Esophagus (tissue), 2 donors: ENCODE measurements at regions not wholly inside any gene's neighbourhood (a gene's known extent, or its start where the extent isn't known, plus 50 kb on each side); places are given as distances from the start of the nearest gene placed in this dataset.

ENCODE experiments used
- H3K27ac ChIP-seq, 2 donors: one replicate each; pipeline ENCODE4 v1.5.1; 2013; ENCODE audit warnings: low read depth in 2 of 2, mild to moderate bottlenecking in 2 of 2, inconsistent platforms in 1 of 2, low read length in 1 of 2, moderate library complexity in 1 of 2
- H3K27me3 ChIP-seq, 2 donors: one replicate each; pipeline ENCODE4 v1.6.1; 2013; ENCODE audit warnings: low read length in 2 of 2, control low read depth in 1 of 2, mild to moderate bottlenecking in 1 of 2; ENCODE audit not compliant: insufficient read depth in 2 of 2, control insufficient read depth in 1 of 2
- H3K36me3 ChIP-seq, 2 donors: one replicate each; pipeline ENCODE4 v1.6.1; 2013; ENCODE audit warnings: low read length in 1 of 2; ENCODE audit not compliant: control insufficient read depth in 2 of 2, insufficient read depth in 2 of 2
- H3K4me1 ChIP-seq, 2 donors: one replicate each; pipeline ENCODE4 v1.6.1; 2013; ENCODE audit warnings: low read length in 1 of 2; ENCODE audit not compliant: control insufficient read depth in 2 of 2, insufficient read depth in 2 of 2
- H3K4me3 ChIP-seq, 2 donors: one replicate each; pipeline ENCODE4 v1.5.1; 2013; ENCODE audit warnings: low read length in 2 of 2, mild to moderate bottlenecking in 2 of 2, low read depth in 1 of 2, moderate library complexity in 1 of 2
- H3K9me3 ChIP-seq, 2 donors: one replicate each; pipeline ENCODE4 v1.6.1; 2013; ENCODE audit warnings: mild to moderate bottlenecking in 2 of 2, low read depth in 1 of 2, low read length in 1 of 2, moderate library complexity in 1 of 2; ENCODE audit not compliant: control insufficient read depth in 2 of 2, insufficient read depth in 1 of 2
- WGBS, 2 donors: extraction: QIAGEN DNeasy Blood & Tissue Kit; methylation state at CpG; one replicate each; pipeline ENCODE4 v1.1.7; 2013; 5-methylcytosine and 5-hydroxymethylcytosine counted together
- donor health status: healthy with polysubstance abuse.
- donor health status: Bipolar disorder and iron deficiency.

DNA sequence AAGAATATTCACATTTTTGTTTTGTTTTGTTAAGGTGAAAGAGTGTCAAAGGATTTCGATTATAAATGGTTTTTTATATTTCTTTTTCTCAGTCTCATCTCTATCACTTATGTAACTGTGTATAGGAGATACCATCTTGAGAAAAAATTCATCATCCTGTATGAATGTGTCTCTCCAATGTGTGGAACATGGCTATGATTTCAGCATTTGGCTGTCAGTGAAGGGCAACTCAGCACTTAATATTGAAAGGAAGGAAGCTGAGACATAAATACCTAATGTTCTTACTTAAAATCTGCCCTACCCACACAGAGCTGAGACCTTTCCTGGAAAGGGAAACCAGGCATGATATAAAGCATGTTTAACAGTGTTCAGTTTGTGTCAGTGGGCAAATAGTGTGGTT, 474.2 kb upstream of the RIOK2 start:
- H3K4me1 ChIP-seq: no peaks in the 10 kb centered on the region
- no peak overlapping the region for H3K27ac ChIP-seq
- no peaks in the 10 kb centered on the region for H3K9me3 ChIP-seq
- H3K36me3 ChIP-seq: no peaks in the 10 kb centered on the region
- WGBS, 2 donors: 59 to 72% methylated on average over 1 of the region's 1 CpG
- no peaks in the 10 kb centered on the region for H3K27me3 ChIP-seq
- no peak overlapping the region for H3K4me3 ChIP-seq

DNA sequence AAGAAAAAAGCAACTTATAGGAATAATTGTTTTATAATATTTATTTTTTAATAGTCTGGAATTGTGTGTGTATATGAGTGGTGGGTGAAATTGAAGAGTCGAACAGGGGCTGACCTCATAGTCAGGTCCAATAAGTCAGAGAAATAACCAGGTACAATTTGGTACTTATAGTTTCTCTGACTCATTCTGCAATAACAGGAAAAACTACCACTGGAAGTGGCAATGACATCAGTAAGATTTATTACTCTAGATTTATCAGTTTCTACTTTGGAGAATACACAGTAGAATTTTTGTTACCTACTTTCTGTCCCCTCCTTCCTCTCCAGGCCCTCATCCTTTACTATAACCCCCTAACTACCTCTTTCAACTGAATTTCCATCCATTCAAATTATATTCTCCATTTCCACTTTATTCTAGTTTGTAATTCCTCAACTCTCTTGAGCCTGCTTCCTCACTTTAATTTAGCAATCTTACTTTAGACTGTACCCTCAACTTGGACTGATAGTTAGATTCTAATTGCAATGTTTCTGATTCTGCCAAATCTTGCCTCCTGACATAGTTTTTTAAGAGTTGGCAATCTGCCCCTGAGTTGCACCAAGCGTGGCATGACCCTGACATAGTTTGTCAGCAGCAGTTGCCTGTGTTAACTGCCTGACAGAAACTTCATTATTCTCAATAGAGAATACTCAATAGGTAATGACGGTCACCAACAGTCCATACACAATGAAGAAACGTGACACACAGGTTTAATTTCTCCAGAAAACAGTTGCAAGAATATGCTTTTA, 475.3 kb upstream of the RIOK2 start:
- H3K9me3 ChIP-seq: no peaks in the 10 kb centered on the region
- no peak overlapping the region for H3K27ac ChIP-seq
- H3K36me3 ChIP-seq: no peaks in the 10 kb centered on the region
- H3K4me1 ChIP-seq: no peaks in the 10 kb centered on the region
- no peaks in the 10 kb centered on the region for H3K27me3 ChIP-seq
- H3K4me3 ChIP-seq: no peak overlapping the region
- 54 to 60% methylated on average over 4 of the region's 4 CpGs for WGBS, 2 donors

DNA sequence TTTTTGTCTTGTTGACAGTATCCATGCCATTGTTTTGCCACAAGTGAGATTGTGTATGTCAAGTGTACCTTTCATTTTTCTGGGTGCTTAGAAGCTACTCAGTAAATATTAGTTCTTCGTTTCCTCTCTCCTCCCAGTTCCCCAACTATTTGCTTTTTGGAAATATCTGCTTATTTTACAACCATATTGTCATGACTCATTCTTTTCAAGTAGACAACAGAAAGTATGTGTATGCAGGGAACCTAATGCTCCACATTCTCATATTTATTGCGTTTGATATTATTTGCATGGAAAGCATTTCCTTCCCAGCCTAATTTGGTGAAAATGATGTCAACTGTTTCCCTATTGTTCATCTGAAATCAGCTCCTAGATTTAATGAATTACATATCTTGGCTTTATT, 483.7 kb upstream of the RIOK2 start:
- 56 to 68% methylated on average over 2 of the region's 2 CpGs for WGBS, 2 donors

DNA sequence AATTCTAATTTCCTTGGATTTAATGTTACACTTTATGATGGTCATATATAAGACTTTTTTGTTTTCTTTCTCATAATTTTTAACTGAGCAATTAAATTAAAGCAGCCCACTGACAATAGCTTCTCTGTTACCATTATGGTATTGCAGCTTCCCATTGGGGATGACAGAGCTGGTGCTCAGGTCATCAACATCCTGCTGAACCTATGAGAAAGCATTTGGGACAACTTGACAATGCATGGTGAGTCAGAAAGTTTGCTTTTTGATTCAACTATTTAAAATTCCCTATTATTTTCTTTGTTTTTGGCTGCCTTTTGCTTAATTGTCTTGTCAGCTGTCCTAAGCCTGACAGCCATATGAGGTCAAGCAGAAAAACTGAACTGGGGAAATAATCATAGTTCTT, 487.4 kb upstream of the RIOK2 start:
- Histone ChIP-seq H3K9me3 (no peaks in the 10 kb centered on the region), H3K4me1 (no peaks in the 10 kb centered on the region), H3K27ac (no peak overlapping the region), H3K4me3 (no peak overlapping the region), H3K36me3 (no peaks in the 10 kb centered on the region), H3K27me3 (no peaks in the 10 kb centered on the region)

More for the DNA sequence above, 483.7 kb upstream of the RIOK2 start:
- Histone ChIP-seq H3K27me3 (no peaks in the 10 kb centered on the region), H3K4me3 (no peak overlapping the region), H3K9me3 (no peaks in the 10 kb centered on the region), H3K27ac (no peak overlapping the region), H3K36me3 (no peaks in the 10 kb centered on the region), H3K4me1 (no peaks in the 10 kb centered on the region)

DNA sequence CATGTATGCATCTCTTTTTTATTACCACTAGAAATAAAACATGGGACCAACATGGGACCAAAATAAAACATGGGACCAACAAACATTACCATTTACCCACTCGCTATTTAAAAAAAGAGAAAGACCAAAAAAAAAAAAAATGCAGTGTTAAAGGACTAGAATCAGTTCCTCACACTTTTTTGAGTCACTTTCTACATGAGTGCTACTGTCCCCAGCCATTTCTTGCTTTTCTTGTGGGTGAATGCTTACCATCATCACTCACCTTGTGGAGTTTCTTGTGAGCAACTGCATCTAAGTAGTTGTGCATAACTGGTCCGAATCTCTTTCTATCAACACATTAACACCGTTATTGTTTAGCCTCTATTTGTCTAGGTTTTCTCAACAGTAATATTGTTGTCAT, 493.6 kb upstream of the RIOK2 start:
- Histone ChIP-seq H3K4me3 (no peak overlapping the region), H3K36me3 (no peaks in the 10 kb centered on the region), H3K9me3 (no peaks in the 10 kb centered on the region), H3K27me3 (no peaks in the 10 kb centered on the region), H3K4me1 (no peaks in the 10 kb centered on the region), H3K27ac (no peak overlapping the region)
- WGBS, 2 donors: 88 to 89% methylated on average over 3 of the region's 3 CpGs

DNA sequence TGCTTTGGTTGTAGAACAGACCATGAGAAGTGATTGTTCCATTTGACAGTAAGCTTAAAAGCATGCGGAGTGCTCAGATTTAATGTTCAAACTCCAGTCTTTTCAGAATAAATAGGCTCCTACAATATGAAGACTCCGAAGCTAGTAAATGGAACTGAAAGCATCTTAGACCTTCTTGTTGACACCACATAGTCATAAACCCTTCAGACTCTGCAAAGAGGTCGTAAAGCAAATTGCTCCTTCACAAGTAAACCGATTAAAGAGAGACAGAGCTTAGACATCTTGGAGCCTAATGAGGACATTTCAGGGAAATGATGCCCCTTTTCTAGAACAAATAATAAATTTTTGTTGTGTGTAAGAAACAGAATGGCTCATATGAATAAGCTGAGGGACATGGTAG, 511.0 kb upstream of the RIOK2 start:
- H3K4me3 ChIP-seq: no peak overlapping the region
- WGBS, 2 donors: 78 to 81% methylated on average over 4 of the region's 4 CpGs
- H3K36me3 ChIP-seq: no peaks in the 10 kb centered on the region
- H3K9me3 ChIP-seq: no peaks in the 10 kb centered on the region
- no peaks in the 10 kb centered on the region for H3K4me1 ChIP-seq
- no peak overlapping the region for H3K27ac ChIP-seq
- no peaks in the 10 kb centered on the region for H3K27me3 ChIP-seq

DNA sequence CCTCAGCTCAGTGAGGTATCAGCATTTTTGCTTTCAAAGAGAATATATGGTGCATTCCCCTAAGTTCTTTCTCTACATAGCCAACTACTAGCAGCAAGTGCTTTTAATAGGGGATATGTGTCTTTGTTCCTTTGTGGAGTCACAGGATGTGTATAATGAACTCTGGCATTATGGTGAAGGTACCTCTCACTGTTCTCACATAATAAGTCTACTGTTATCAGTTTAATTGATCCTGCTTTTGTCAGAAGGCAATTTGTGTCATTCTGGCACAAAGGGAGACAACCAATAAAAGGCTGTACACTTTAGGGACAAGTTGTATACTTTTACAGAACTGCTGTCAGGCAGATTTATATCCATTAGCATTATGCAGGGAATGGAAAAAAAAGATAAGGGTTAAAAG, 531.4 kb upstream of the RIOK2 start:
- no peak overlapping the region for H3K27ac ChIP-seq
- no peaks in the 10 kb centered on the region for H3K4me1 ChIP-seq
- no peaks in the 10 kb centered on the region for H3K36me3 ChIP-seq
- H3K9me3 ChIP-seq: peaks cover 0 to 2% of the 10 kb centered on the region in 2 donors
- H3K4me3 ChIP-seq: no peak overlapping the region
- no peaks in the 10 kb centered on the region for H3K27me3 ChIP-seq

DNA sequence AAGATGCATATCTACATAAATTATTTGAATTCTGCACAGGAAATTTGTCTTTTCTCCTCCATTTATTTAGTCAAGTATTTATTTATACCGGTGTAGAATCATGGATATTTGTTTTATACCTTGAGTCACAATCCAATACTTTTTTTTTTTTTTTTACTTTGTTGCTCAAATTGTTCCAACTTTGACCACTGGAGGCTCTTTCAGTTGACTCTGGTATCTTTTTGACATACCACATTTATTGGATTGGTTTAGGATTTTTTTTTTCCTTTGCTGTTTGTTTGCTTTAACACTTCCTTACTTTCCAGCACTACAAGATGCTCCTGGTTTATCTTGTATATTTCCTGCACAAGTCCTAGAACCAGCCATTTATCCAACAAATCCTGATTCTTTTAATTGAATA, 543.1 kb upstream of the RIOK2 start:
- Histone ChIP-seq H3K4me3 (no peak overlapping the region), H3K27ac (no peak overlapping the region), H3K27me3 (no peaks in the 10 kb centered on the region), H3K9me3 (peaks cover 2 to 4% of the 10 kb centered on the region in 2 donors), H3K36me3 (no peaks in the 10 kb centered on the region), H3K4me1 (no peaks in the 10 kb centered on the region)
- 36 to 54% methylated on average over 1 of the region's 1 CpG for WGBS, 2 donors

DNA sequence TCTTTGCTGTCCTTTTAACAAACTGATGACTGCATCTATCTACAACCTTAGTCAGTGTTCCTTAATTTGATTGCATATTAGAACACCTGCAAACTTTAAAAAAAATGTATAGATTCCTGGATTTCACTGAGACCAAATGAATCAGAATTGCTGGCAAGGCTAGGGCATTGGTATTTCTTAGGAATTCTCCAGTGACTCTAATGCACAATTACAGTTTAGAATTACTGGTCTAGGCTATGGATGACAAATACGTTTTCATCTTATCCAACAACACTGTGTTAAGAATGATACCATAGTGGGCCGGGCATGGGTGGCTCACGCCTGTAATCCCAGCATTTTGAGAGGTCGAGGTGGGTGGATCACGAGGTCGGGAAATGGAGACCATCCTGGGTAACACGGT, 545.9 kb upstream of the RIOK2 start:
- Histone ChIP-seq H3K9me3 (no peaks in the 10 kb centered on the region), H3K36me3 (no peaks in the 10 kb centered on the region), H3K27ac (no peak overlapping the region), H3K4me3 (no peak overlapping the region), H3K27me3 (no peaks in the 10 kb centered on the region), H3K4me1 (no peaks in the 10 kb centered on the region)
- 89% methylated on average over 7 of the region's 7 CpGs for WGBS, 2 donors

DNA sequence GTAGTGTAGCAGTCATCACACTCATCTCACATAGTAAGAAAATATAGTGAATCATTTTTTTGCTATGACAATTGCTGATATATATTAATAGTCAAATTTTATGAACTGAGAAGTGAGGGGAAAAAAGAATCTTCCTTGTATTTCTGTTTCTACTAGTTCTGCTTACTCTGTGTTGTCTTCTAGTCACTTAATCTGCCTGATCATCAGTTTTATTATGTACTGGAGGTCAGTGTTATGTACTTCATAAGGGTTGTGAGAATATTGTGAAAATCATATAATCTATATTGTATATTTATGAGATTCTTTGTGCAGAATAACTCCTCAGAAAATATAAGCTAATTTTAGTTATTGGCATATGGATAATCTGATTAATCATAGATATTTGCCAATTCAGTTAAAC, 546.9 kb upstream of the RIOK2 start:
- H3K4me1 ChIP-seq: no peaks in the 10 kb centered on the region

More for the DNA sequence above, 546.9 kb upstream of the RIOK2 start:
- H3K4me3 ChIP-seq: no peak overlapping the region
- no peaks in the 10 kb centered on the region for H3K36me3 ChIP-seq
- H3K9me3 ChIP-seq: no peaks in the 10 kb centered on the region
- H3K27ac ChIP-seq: no peak overlapping the region
- H3K27me3 ChIP-seq: no peaks in the 10 kb centered on the region
